Lower lobe of right lung (tissue), 2 donors: ENCODE measurements at regions not wholly inside any gene's neighbourhood (a gene's known extent, or its start where the extent isn't known, plus 50 kb on each side); places are given as distances from the start of the nearest gene placed in this dataset.

ENCODE experiments used
- ATAC-seq, 2 donors: fragments of 200-7000 bp; cut with Tn5 transposase; one replicate each; pipeline ENCODE4 v1.9.1; 2020 to 2022; ENCODE audit warnings: mild to moderate bottlenecking in 2 of 2, moderate library complexity in 2 of 2
- DNase-seq: peaks from one replicate; pipeline ENCODE4 v3.0.0-alpha.2; 2020
- H3K27ac ChIP-seq: fragments of 200-600 bp; one replicate; pipeline ENCODE4 v1.8.0; 2022
- H3K27me3 ChIP-seq: fragments of 200-600 bp; one replicate; pipeline ENCODE4 v1.8.0; 2022; ENCODE audit warnings: low read depth
- H3K36me3 ChIP-seq: fragments of 200-600 bp; one replicate; pipeline ENCODE4 v1.8.0; 2022; ENCODE audit warnings: mild to moderate bottlenecking
- H3K4me1 ChIP-seq: fragments of 200-600 bp; one replicate; pipeline ENCODE4 v1.8.0; 2022
- H3K4me3 ChIP-seq: fragments of 200-600 bp; one replicate; pipeline ENCODE4 v1.8.0; 2022; ENCODE audit warnings: mild to moderate bottlenecking
- H3K9me3 ChIP-seq: fragments of 200-600 bp; one replicate; pipeline ENCODE4 v1.8.0; 2022
- CTCF ChIP-seq: fragments of 200-600 bp; IDR thresholded peaks from one replicate; pipeline ENCODE4 v1.8.0; 2022; ENCODE audit warnings: antibody characterized with exemption, mild to moderate bottlenecking
- intact Hi-C: fragments of 100-400 bp; cut with DNase I; formaldehyde crosslinking; loops from one replicate; pipeline ENCODE4 v1.11.0; 2022
- donor health status: DM: no; HTN: yes; CAD: no; lungs with severe emphysema.

- TF ChIP-seq CTCF = no peak
- Histone ChIP-seq H3K27me3 (no peaks in the 10 kb centered on the region), H3K27ac (no peak overlapping the region), H3K4me3 (no peak overlapping the region), H3K9me3 (no peaks in the 10 kb centered on the region), H3K4me1 (no peaks in the 10 kb centered on the region), H3K36me3 (no peaks in the 10 kb centered on the region)
- intact Hi-C loops = no loop called here
- DNase-seq (no peak), ATAC-seq (no peak)
Observed at GRCh38 chrX:109268340-109268739, 213.5 kb downstream of the GUCY2F start.

GRCh38 chrX:109266034-109266433, 215.9 kb downstream of the GUCY2F start:
- DNase-seq (no peak), ATAC-seq (no peak)
- Histone ChIP-seq H3K4me3 (no peak overlapping the region), H3K9me3 (no peaks in the 10 kb centered on the region), H3K27ac (no peak overlapping the region), H3K27me3 (no peaks in the 10 kb centered on the region), H3K4me1 (no peaks in the 10 kb centered on the region), H3K36me3 (no peaks in the 10 kb centered on the region)
- intact Hi-C loops = no loop called here
- TF ChIP-seq CTCF = no peak

GRCh38 chrX:109264878-109265277, 217.0 kb downstream of the GUCY2F start:
- intact Hi-C loops = no loop called here
- DNase-seq (no peak), ATAC-seq (no peak)
- Histone ChIP-seq H3K27me3 (no peaks in the 10 kb centered on the region), H3K4me1 (no peaks in the 10 kb centered on the region), H3K9me3 (no peaks in the 10 kb centered on the region), H3K4me3 (no peak overlapping the region), H3K36me3 (no peaks in the 10 kb centered on the region), H3K27ac (no peak overlapping the region)
- TF ChIP-seq CTCF = no peak

- H3K27ac ChIP-seq = no peak overlapping the region
- no peaks in the 10 kb centered on the region for H3K27me3 ChIP-seq
- intact Hi-C loops = no loop called here
- no peak overlapping the region for H3K4me3 ChIP-seq
- DNase-seq (no peak), ATAC-seq (no peak)
- H3K4me1 ChIP-seq = no peaks in the 10 kb centered on the region
- no peaks in the 10 kb centered on the region for H3K36me3 ChIP-seq
- no peaks in the 10 kb centered on the region for H3K9me3 ChIP-seq
- TF ChIP-seq CTCF = no peak
Observed at GRCh38 chrX:109261279-109261678, 220.6 kb downstream of the GUCY2F start.

- TF ChIP-seq CTCF = no peak
- intact Hi-C loops = no loop called here
- Histone ChIP-seq H3K9me3 (no peaks in the 10 kb centered on the region), H3K27me3 (no peaks in the 10 kb centered on the region), H3K4me1 (no peaks in the 10 kb centered on the region), H3K4me3 (no peak overlapping the region), H3K36me3 (no peaks in the 10 kb centered on the region), H3K27ac (no peak overlapping the region)
- DNase-seq (no peak), ATAC-seq (no peak)
Observed at GRCh38 chrX:109252789-109253188, 229.1 kb downstream of the GUCY2F start.

- no peaks in the 10 kb centered on the region for H3K27me3 ChIP-seq
- H3K4me3 ChIP-seq = no peak overlapping the region
- H3K9me3 ChIP-seq = no peaks in the 10 kb centered on the region
- DNase-seq (no peak), ATAC-seq (no peak)
- intact Hi-C loops = no loop called here
- H3K36me3 ChIP-seq = no peaks in the 10 kb centered on the region
- no peaks in the 10 kb centered on the region for H3K4me1 ChIP-seq
- TF ChIP-seq CTCF = no peak
- H3K27ac ChIP-seq = no peak overlapping the region
Observed at GRCh38 chrX:109218761-109219160, 263.1 kb downstream of the GUCY2F start.
